WERI-Rb-1 (cell line): ENCODE measurements at regions not wholly inside any gene's neighbourhood (a gene's known extent, or its start where the extent isn't known, plus 50 kb on each side); places are given as distances from the start of the nearest gene placed in this dataset.

Experiments used
- DNase-seq: peaks from one replicate; pipeline ENCODE4 v3.0.0-alpha.2; 2020
- H3K27ac ChIP-seq: fragments of 250-450 bp; sonication (Bioruptor Pico); 2 replicates; pipeline ENCODE4 v1.5.1; 2020; ENCODE audit warnings: mild to moderate bottlenecking, moderate library complexity
- H3K27me3 ChIP-seq: fragments of 250-450 bp; sonication (Bioruptor Pico); 2 replicates; pipeline ENCODE4 v1.5.1; 2021; ENCODE audit warnings: mild to moderate bottlenecking, low read depth, moderate library complexity; ENCODE audit not compliant: insufficient read depth, severe bottlenecking
- H3K36me3 ChIP-seq: fragments of 250-450 bp; sonication (Bioruptor Pico); 2 replicates; pipeline ENCODE4 v1.5.1; 2020; ENCODE audit warnings: mild to moderate bottlenecking, moderate library complexity
- H3K4me3 ChIP-seq: 2 replicates; pipeline ENCODE4 v1.5.1; 2011; ENCODE audit warnings: low read depth, mild to moderate bottlenecking, control low read depth, low read length
- H3K9me3 ChIP-seq: fragments of 250-450 bp; sonication (Bioruptor Pico); 2 replicates; pipeline ENCODE4 v1.5.1; 2021; ENCODE audit warnings: mild to moderate bottlenecking, moderate library complexity; ENCODE audit not compliant: severe bottlenecking
- TF ChIP-seq, protein P1 (sequence below): IDR thresholded peaks from 2 replicates; pipeline ENCODE4 v1.5.1; 2011; ENCODE audit warnings: low read depth, mild to moderate bottlenecking, control low read depth, inconsistent platforms, low read length

DNA sequence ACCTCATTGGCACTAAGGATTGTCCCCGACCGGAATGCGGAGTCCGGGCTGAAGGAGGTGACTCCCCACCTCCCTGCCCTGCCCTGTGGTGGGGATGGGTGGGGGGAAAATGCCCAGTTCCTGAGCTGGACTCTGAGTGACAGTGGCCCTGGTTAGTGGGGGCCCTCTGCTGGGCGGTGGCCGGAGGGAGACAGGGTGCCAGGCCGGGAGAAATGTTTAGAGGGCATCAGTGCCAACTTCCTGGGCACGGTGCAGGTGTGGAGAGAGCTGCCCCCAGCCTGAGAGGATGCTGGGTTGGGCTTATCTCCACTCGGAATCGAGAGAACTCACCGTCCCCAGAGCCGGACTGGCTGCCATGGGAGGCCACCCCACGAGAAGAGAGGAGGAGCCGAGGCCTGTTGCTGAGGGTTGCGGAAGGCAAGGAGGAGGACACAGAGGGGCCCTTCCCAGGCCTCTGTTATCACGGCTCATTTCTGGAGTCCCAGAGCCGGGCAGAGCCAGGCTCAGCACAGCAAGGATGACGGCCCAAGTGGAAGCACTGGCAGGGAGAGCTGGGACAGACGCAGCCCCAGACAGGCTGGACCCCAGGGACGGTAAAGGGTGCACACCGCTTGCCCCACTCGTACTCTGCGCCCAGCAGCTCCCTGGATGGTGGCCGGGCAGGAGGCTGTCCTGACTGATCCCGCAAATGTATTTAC, 156.7 kb downstream of the KIF26A start:
- no peaks in the 10 kb centered on the region for H3K36me3 ChIP-seq
- DNase-seq, result peak; percentile 13
- no peak overlapping the region for H3K4me3 ChIP-seq
- no peaks in the 10 kb centered on the region for H3K27me3 ChIP-seq
- TF ChIP-seq, protein P1, sequence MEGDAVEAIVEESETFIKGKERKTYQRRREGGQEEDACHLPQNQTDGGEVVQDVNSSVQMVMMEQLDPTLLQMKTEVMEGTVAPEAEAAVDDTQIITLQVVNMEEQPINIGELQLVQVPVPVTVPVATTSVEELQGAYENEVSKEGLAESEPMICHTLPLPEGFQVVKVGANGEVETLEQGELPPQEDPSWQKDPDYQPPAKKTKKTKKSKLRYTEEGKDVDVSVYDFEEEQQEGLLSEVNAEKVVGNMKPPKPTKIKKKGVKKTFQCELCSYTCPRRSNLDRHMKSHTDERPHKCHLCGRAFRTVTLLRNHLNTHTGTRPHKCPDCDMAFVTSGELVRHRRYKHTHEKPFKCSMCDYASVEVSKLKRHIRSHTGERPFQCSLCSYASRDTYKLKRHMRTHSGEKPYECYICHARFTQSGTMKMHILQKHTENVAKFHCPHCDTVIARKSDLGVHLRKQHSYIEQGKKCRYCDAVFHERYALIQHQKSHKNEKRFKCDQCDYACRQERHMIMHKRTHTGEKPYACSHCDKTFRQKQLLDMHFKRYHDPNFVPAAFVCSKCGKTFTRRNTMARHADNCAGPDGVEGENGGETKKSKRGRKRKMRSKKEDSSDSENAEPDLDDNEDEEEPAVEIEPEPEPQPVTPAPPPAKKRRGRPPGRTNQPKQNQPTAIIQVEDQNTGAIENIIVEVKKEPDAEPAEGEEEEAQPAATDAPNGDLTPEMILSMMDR, result no peak
- peak overlapping the region; percentile 69 for H3K27ac ChIP-seq
- no peaks in the 10 kb centered on the region for H3K9me3 ChIP-seq

DNA sequence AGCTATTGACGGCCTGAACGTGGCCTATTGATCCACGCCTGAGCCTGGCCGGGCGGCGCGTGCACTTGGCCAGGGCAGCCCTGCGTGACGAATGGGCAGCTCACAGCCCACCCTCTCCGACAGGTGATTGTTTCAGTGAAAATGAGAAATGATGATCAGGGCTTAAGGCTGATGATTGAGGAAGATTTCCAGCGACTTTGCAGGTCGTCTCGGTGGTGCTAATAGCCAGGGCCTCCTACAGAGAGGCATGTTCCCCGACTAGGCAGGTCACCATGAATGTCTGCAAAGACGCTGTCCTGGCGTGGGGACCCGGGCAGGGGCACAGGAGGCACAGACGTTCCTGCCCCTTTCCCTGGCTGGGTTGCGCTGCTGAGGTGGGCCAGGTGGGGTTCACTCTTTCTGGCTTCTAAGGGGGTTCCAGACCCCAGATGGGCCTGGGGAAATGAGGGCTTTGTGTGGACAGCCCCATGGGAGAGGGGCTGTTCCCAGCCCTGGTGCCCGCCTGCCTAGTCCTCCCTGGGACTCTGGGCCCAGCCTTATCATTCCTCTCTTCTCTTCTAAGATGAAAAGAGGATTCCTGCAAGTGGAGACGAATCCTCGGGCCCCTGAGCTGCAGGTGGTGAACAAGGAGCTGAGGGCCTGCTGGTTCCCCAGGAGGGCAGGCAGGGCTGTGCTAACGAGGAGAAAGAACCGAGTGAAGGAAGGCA, 157.4 kb downstream of the KIF26A start:
- H3K4me3 ChIP-seq, result no peak overlapping the region
- TF ChIP-seq, protein P1, result no peak
- no peaks in the 10 kb centered on the region for H3K36me3 ChIP-seq
- no peaks in the 10 kb centered on the region for H3K9me3 ChIP-seq
- peak overlapping the region; percentile 69 for H3K27ac ChIP-seq
- H3K27me3 ChIP-seq, result no peaks in the 10 kb centered on the region
- peak; percentile 16 for DNase-seq

DNA sequence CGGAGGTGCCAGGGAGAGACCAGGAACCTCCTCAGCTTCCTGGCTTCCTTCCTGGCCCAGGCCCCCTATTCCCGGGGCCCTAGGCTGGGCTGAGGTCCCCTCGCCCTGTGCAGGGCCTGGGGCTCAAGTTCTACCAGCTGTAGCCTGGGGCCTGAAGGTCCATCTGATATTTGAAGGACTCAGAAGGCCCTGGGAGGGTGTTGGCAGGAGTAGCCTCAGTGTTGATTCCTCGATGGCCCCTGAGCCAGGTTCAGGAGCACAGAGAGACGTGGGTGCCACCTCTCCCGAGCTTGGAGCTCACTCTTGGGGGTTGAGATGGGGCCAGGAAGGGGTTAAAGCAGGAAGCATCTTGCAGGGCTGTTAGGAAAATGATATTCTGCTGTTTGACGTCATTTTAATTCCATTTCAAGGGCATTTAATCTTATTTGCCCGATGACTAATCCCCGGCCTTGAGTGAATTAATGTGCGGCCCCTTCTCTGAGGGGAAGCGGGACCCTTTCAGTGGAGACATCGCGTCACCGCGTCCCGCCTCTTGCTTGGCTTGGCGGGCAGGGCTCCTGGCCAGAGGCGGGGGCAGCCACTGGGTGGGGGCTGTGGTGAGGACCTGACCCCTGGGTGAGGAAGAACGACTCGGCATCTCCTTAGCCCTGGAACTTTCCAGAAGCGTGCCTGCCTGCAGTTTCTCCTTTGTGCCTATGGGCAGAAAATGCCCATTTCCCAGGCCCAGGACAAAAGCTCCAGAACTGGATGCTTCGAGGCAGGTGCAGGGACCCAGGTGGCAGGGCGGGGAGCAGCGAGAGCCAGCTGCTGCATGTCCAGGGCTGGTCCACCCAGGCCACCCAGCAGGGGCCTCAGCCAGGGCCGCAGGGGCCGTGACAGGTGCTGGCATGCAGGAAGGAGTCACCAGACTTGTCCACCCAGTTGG, 158.3 kb downstream of the KIF26A start:
- Histone ChIP-seq H3K36me3 (no peaks in the 10 kb centered on the region), H3K27ac (peak overlapping the region; percentile 69), H3K27me3 (no peaks in the 10 kb centered on the region), H3K9me3 (no peaks in the 10 kb centered on the region), H3K4me3 (no peak overlapping the region)
- TF ChIP-seq, protein P1, result no peak
- DNase-seq, result peak; percentile 69

DNA sequence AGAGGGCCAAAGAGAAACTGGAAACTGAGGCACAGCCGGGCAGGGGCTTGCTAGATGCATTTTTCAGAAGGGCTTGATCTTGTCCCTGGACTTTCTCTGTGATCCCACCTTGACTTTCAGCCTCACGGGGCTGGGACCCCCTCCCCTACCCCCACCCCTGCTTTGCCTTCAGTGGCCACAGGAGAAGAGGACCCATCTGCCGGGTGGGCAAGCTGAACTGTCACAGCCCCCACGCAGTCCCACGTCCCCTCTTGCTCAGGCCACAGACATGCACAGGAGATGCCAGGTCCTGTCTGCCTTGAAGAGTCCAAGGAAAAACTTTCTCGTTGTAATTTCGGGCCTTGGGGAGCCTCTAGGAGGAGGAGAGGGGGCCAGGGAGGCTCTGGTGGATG, 158.9 kb downstream of the KIF26A start:
- Histone ChIP-seq H3K36me3 (no peaks in the 10 kb centered on the region), H3K27ac (peak overlapping the region; percentile 54; the same call in 1 of the 2 replicates), H3K27me3 (no peaks in the 10 kb centered on the region), H3K9me3 (no peaks in the 10 kb centered on the region), H3K4me3 (no peak overlapping the region)
- TF ChIP-seq, protein P1, result no peak
- DNase-seq, result no peak

DNA sequence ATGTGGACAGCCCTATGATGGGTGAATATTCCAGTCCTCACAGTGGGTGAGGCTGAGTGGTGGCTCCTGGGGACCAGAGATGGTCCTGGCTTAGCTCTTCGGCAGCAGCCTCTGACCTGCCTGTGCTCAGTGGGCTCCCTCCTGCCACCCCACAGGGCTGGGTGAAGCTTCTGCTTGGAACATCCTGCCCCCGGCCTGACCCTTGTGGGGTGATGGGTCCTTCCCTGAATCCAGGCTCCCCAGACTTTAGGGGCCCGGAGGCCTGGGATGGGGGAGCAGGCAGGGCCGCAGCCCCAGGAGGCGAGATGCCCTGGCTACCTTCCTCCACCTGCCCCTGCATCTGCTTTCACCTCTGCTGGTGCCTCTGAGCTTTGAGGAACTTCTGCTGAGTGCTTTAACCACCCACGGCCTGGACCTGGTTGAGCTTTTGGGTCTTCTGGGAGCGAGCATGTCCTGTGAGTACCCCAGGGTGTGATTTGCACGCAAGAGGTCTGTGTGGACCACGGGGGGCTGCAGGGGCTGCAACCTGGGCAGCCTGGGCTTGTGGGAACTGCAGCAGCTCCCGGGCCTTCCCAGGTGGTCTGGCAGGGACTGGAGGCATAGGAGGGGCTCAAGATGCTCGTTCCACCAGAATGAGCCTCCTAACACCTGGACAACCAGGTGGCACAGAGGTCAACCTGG, 159.5 kb downstream of the KIF26A start:
- Histone ChIP-seq H3K36me3 (no peaks in the 10 kb centered on the region), H3K27ac (no peak overlapping the region), H3K4me3 (no peak overlapping the region), H3K9me3 (no peaks in the 10 kb centered on the region), H3K27me3 (no peaks in the 10 kb centered on the region)
- peak; percentile 6 for DNase-seq
- TF ChIP-seq, protein P1, result no peak
